IMR-90 (cell line): ENCODE measurements at regions not wholly inside any gene's neighbourhood (a gene's known extent, or its start where the extent isn't known, plus 50 kb on each side); places are given as distances from the start of the nearest gene placed in this dataset.

ENCODE experiments used
- ATAC-seq: fragments of 200-7000 bp; cut with Tn5 transposase; 2 replicates; pipeline ENCODE4 v1.9.1; 2020; ENCODE audit warnings: low read depth, mild to moderate bottlenecking, moderate library complexity
- BruUV-seq: library from RNA; stranded (reverse); fragments of 400-500 nt; replicated peaks from 2 replicates; lab custom pipeline; 2021; lab: Mats Ljungman, UMichigan
- CTCF ChIA-PET: fragments of 300-600 bp; formaldehyde crosslinking; extraction: SDS; loops from one replicate; lab custom pipeline; 2021; ENCODE audit warnings: antibody characterized with exemption; lab: Yijun Ruan, JAX
- POLR2A ChIA-PET: fragments of 300-600 bp; sonication (Branson Sonifier 250); formaldehyde crosslinking; loops from one replicate; lab custom pipeline; 2022; ENCODE audit warnings: antibody characterized with exemption; ENCODE audit not compliant: unreplicated experiment; lab: Charles Lee
- DNase-seq: peaks from one replicate; pipeline ENCODE4 v3.0.0; 2013
- H2AFZ ChIP-seq: replicated peaks from 2 replicates; pipeline ENCODE3; 2013; ENCODE audit warnings: low read length, mild to moderate bottlenecking; ENCODE audit not compliant: poor library complexity
- H2AK5ac ChIP-seq: 2 replicates; pipeline ENCODE4 v1.6.1; 2013; ENCODE audit warnings: low read depth, low read length, inconsistent platforms
- H2AK9ac ChIP-seq: replicated peaks from 2 replicates; pipeline ENCODE3; 2013; ENCODE audit warnings: mild to moderate bottlenecking, low read depth, low read length, moderate library complexity; ENCODE audit not compliant: poor library complexity
- H2BK120ac ChIP-seq: 2 replicates; pipeline ENCODE4 v1.6.1; 2013; ENCODE audit warnings: low read depth, low read length, inconsistent platforms
- H2BK15ac ChIP-seq: 3 replicates; pipeline ENCODE4 v1.6.1; 2013; ENCODE audit warnings: low read depth, low read length, inconsistent platforms
- H2BK20ac ChIP-seq: 2 replicates; pipeline ENCODE4 v1.6.1; 2013; ENCODE audit warnings: low read depth, mild to moderate bottlenecking, inconsistent platforms, low read length, moderate library complexity
- H2BK5ac ChIP-seq: 2 replicates; pipeline ENCODE4 v1.6.1; 2013; ENCODE audit warnings: mild to moderate bottlenecking, low read depth, low read length, inconsistent platforms; ENCODE audit not compliant: poor library complexity, severe bottlenecking
- H3K14ac ChIP-seq: replicated peaks from 2 replicates; pipeline ENCODE4 v1.6.1; 2013; ENCODE audit warnings: low read depth, low read length, inconsistent platforms
- H3K18ac ChIP-seq: 2 replicates; pipeline ENCODE4 v1.6.1; 2013; ENCODE audit warnings: low read depth, low read length, control low read depth
- H3K23ac ChIP-seq: 2 replicates; pipeline ENCODE4 v1.6.1; 2013; ENCODE audit warnings: low read depth, low read length, inconsistent platforms
- H3K27ac ChIP-seq: 2 replicates; pipeline ENCODE4 v1.5.1; 2013; ENCODE audit warnings: mild to moderate bottlenecking, control low read depth, low read length; ENCODE audit not compliant: insufficient read depth
- H3K27me3 ChIP-seq: 2 replicates; pipeline ENCODE4 v1.6.1; 2013; ENCODE audit warnings: low read length; ENCODE audit not compliant: control insufficient read depth, insufficient read depth
- H3K36me3 ChIP-seq: 2 replicates; pipeline ENCODE4 v1.6.1; 2013; ENCODE audit warnings: low read length, mixed read lengths; ENCODE audit not compliant: control insufficient read depth, insufficient read depth
- H3K4ac ChIP-seq: 2 replicates; pipeline ENCODE4 v1.6.1; 2013; ENCODE audit warnings: low read depth, low read length, inconsistent platforms
- H3K4me1 ChIP-seq: 2 replicates; pipeline ENCODE4 v1.6.1; 2013; ENCODE audit warnings: low read length, mixed read lengths; ENCODE audit not compliant: control insufficient read depth, insufficient read depth
- H3K4me2 ChIP-seq: 2 replicates; pipeline ENCODE4 v1.6.1; 2013; ENCODE audit warnings: low read depth, mild to moderate bottlenecking, control low read depth, low read length, moderate library complexity
- H3K4me3 ChIP-seq: 2 replicates; pipeline ENCODE4 v1.5.1; 2013; ENCODE audit warnings: low read depth, mild to moderate bottlenecking, control low read depth, low read length, moderate library complexity; ENCODE audit not compliant: insufficient read depth
- H3K56ac ChIP-seq: 2 replicates; pipeline ENCODE4 v1.6.1; 2013; ENCODE audit warnings: low read length, inconsistent platforms; ENCODE audit not compliant: insufficient read depth; ENCODE audit errors: extremely low read depth
- H3K79me1 ChIP-seq, 2 experiments: 2 replicates each; pipeline ENCODE4 v1.6.1; 2013; ENCODE audit warnings: low read length in 2 of 2, inconsistent platforms in 1 of 2, low read depth in 1 of 2
- H3K9ac ChIP-seq: 2 replicates; pipeline ENCODE4 v1.6.1; 2013; ENCODE audit warnings: low read depth, low read length, control low read depth
- H3K9me1 ChIP-seq: 2 replicates; pipeline ENCODE4 v1.6.1; 2013; ENCODE audit warnings: low read length, inconsistent platforms; ENCODE audit not compliant: insufficient read depth
- H3K9me3 ChIP-seq: 2 replicates; pipeline ENCODE4 v1.6.1; 2013; ENCODE audit warnings: low read length; ENCODE audit not compliant: control insufficient read depth, insufficient read depth
- H4K20me1 ChIP-seq: 2 replicates; pipeline ENCODE4 v1.6.1; 2013; ENCODE audit warnings: low read length, inconsistent platforms; ENCODE audit not compliant: insufficient read depth
- H4K5ac ChIP-seq: 2 replicates; pipeline ENCODE4 v1.6.1; 2013; ENCODE audit warnings: mild to moderate bottlenecking, low read depth, low read length, control low read depth
- H4K8ac ChIP-seq, 2 experiments: 2 replicates each; pipeline ENCODE4 v1.6.1; 2013; ENCODE audit warnings: low read depth in 2 of 2, low read length in 2 of 2, control low read depth in 1 of 2, inconsistent platforms in 1 of 2
- H4K91ac ChIP-seq: 2 replicates; pipeline ENCODE4 v1.6.1; 2013; ENCODE audit warnings: low read depth, low read length, inconsistent platforms; ENCODE audit not compliant: insufficient read depth
- BHLHE40 ChIP-seq: fragments of 150-350 bp; IDR thresholded peaks from 2 replicates; pipeline ENCODE4 v1.6.1; 2016; ENCODE audit warnings: mild to moderate bottlenecking, low read depth, low read length
- FOS ChIP-seq: fragments of 150-350 bp; IDR thresholded peaks from 2 replicates; pipeline ENCODE4 v1.6.1; 2016; ENCODE audit warnings: low read depth, low read length
- MAFK ChIP-seq: IDR thresholded peaks from 2 replicates; pipeline ENCODE4 v1.6.1; 2012; ENCODE audit warnings: low read depth, low read length, improper control_type of control experiment
- MXI1 ChIP-seq: IDR thresholded peaks from 2 replicates; pipeline ENCODE4 v1.6.1; 2012; ENCODE audit warnings: low read depth, mild to moderate bottlenecking, low read length, moderate library complexity, borderline replicate concordance
- NFE2L2 ChIP-seq: fragments of 150-350 bp; IDR thresholded peaks from 2 replicates; pipeline ENCODE4 v1.6.1; 2016; ENCODE audit warnings: low read depth, mild to moderate bottlenecking, low read length
- POLR2A ChIP-seq: IDR thresholded peaks from 2 replicates; pipeline ENCODE4 v1.6.1; 2012; ENCODE audit warnings: mild to moderate bottlenecking, low read depth, low read length
- RAD21 ChIP-seq: IDR thresholded peaks from 2 replicates; pipeline ENCODE4 v1.6.1; 2012; ENCODE audit warnings: low read length, improper control_type of control experiment
- RCOR1 ChIP-seq: IDR thresholded peaks from 2 replicates; pipeline ENCODE4 v1.6.1; 2012; ENCODE audit warnings: mild to moderate bottlenecking, low read length, improper control_type of control experiment; ENCODE audit not compliant: insufficient replicate concordance
- RFX5 ChIP-seq: IDR thresholded peaks from 2 replicates; pipeline ENCODE4 v1.8.0; 2012; ENCODE audit warnings: low read depth, mild to moderate bottlenecking, low read length, moderate library complexity
- WGBS, 2 experiments: methylation state at CpG; one replicate each; pipeline versions ENCODE4 v1.1.5 to v1.1.7; 2013; ENCODE audit warnings: missing lambda C conversion rate in 2 of 2; ENCODE audit not compliant: insufficient read length in 1 of 2; ENCODE audit errors: extremely low coverage in 2 of 2; 5-methylcytosine and 5-hydroxymethylcytosine counted together
- dilution Hi-C: fragments of 300-500 bp; cut with HindIII; formaldehyde crosslinking; loops from one replicate; pipeline ENCODE4 v1.14.3; 2018; ENCODE audit warnings: low sequenced_read_pairs; ENCODE audit not compliant: unreplicated experiment
- in situ Hi-C: fragments of 300-500 bp; cut with MboI; formaldehyde crosslinking; loops from 3 replicates; pipeline ENCODE4 v1.14.3; 2019; ENCODE audit warnings: low sequenced_read_pairs, inconsistent platforms, mixed read lengths
- intact Hi-C: fragments of 100-400 bp; cut with micrococcal nuclease; formaldehyde crosslinking; loops from 2 replicates; pipeline ENCODE4 v1.10.0; 2022
- TF ChIP-seq, protein P1 (sequence below): fragments of 150-350 bp; IDR thresholded peaks from 2 replicates; pipeline ENCODE4 v1.6.1; 2016; ENCODE audit warnings: low read depth, mild to moderate bottlenecking, low read length, moderate library complexity, borderline replicate concordance
- TF ChIP-seq, protein P2 (sequence below): fragments of 150-350 bp; IDR thresholded peaks from 2 replicates; pipeline ENCODE4 v1.6.1; 2017; ENCODE audit warnings: mild to moderate bottlenecking, antibody characterized with exemption, low read length, low read depth

DNA sequence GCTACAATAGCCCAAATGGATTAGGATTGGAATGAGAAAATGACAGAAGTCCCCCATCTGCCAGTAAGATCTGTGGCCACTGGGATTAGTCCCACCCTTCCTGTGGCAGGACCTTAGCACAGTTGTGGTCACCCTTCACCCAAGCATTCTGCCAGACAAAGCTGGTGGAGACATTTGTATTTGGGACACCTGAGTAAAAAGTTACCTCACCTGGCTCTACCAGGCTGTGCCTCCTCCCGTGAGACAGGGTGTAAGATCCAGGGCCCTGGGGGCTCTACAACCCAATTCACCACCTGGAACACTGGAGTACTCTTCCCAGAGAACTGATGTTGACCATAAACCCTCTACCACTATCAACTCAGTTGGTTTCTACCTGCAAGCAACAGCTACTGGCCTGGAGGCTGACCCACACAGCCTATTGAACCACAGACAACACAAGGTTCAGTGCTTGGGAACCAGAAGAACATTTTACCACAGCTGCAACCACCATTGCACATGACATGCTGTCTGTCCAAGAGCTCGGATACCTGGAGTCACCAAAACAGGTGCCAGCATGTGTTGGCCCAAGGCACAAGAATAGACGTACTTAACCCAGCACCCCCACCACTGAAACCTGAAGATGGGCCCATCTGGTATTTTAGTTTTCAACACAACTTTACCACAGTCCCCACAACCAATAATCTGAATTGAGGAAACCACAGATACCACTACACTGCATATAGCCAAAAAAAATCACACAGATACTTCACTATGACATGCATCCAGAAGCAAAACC is 1686.7 kb downstream of the SI start:
- H4K5ac ChIP-seq, result no peak overlapping the region
- H3K4me1 ChIP-seq, result no peaks in the 10 kb centered on the region
- H4K91ac ChIP-seq, result no peak overlapping the region
- no peaks in the 10 kb centered on the region for H4K20me1 ChIP-seq
- H2BK20ac ChIP-seq, result no peak overlapping the region
- dilution Hi-C loops (no loop called here), intact Hi-C loops (no loop called here), in situ Hi-C loops (no loop called here)
- peaks cover 9% of the 10 kb centered on the region for H3K9me3 ChIP-seq
- no peak overlapping the region for H3K4me2 ChIP-seq
- POLR2A ChIA-PET, result no interaction called here
- no peak overlapping the region for H2BK5ac ChIP-seq
- no peaks in the 10 kb centered on the region for H3K79me1 ChIP-seq
- no peaks in the 10 kb centered on the region for H3K36me3 ChIP-seq
- H3K14ac ChIP-seq, result no peak overlapping the region
- no peak overlapping the region for H3K4me3 ChIP-seq
- no peak overlapping the region for H3K27ac ChIP-seq
- TF ChIP-seq MXI1 (no peak), RAD21 (no peak), RFX5 (no peak), POLR2A (no peak), RCOR1 (no peak), NFE2L2 (no peak), BHLHE40 (no peak), FOS (no peak), MAFK (no peak)
- TF ChIP-seq, protein P1, sequence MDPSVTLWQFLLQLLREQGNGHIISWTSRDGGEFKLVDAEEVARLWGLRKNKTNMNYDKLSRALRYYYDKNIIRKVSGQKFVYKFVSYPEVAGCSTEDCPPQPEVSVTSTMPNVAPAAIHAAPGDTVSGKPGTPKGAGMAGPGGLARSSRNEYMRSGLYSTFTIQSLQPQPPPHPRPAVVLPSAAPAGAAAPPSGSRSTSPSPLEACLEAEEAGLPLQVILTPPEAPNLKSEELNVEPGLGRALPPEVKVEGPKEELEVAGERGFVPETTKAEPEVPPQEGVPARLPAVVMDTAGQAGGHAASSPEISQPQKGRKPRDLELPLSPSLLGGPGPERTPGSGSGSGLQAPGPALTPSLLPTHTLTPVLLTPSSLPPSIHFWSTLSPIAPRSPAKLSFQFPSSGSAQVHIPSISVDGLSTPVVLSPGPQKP, result no peak
- TF ChIP-seq, protein P2, sequence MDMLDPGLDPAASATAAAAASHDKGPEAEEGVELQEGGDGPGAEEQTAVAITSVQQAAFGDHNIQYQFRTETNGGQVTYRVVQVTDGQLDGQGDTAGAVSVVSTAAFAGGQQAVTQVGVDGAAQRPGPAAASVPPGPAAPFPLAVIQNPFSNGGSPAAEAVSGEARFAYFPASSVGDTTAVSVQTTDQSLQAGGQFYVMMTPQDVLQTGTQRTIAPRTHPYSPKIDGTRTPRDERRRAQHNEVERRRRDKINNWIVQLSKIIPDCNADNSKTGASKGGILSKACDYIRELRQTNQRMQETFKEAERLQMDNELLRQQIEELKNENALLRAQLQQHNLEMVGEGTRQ, result no peak
- H2BK15ac ChIP-seq, result no peak overlapping the region
- H2AK5ac ChIP-seq, result no peak overlapping the region
- ATAC-seq (no peak), DNase-seq (no peak)
- no peaks in the 10 kb centered on the region for H3K9me1 ChIP-seq
- H2AK9ac ChIP-seq, result no peak overlapping the region
- H3K4ac ChIP-seq, result no peak overlapping the region
- CTCF ChIA-PET, result no interaction called here
- H3K56ac ChIP-seq, result no peak overlapping the region
- no peak overlapping the region for H2AFZ ChIP-seq
- H3K9ac ChIP-seq, result no peak overlapping the region
- H3K23ac ChIP-seq, result no peak overlapping the region
- H2BK120ac ChIP-seq, result no peak overlapping the region
- BruUV-seq, result no TSS peak
- H4K8ac ChIP-seq, result no peak overlapping the region
- no peak overlapping the region for H3K18ac ChIP-seq
- no peaks in the 10 kb centered on the region for H3K27me3 ChIP-seq
- WGBS, 2 experiments, result no CpG with 5 or more reads among the region's 3 CpGs
